ENCODE measurements at regions not wholly inside any gene's neighbourhood (a gene's known extent, or its start where the extent isn't known, plus 50 kb on each side); places are given as distances from the start of the nearest gene placed in this dataset.

GRCh38 chr2:15802657-15803542, 137.4 kb upstream of the MYCN start:
- WGBS, 2 donors (ENCODE audit: low coverage in 1 of 2), result 34 to 50% methylated on average over 8 to 10 of the region's 10 CpGs
- H3K36me3 ChIP-seq, result no peaks in the 10 kb centered on the region
- TF ChIP-seq EP300 (IDR thresholded peaks at IDR 0.05) (no peak), POLR2AphosphoS5 (IDR thresholded peaks at IDR 0.05) (no peak), POLR2A (IDR thresholded peaks at IDR 0.05) (no peak)
- TF ChIP-seq, protein P1, sequence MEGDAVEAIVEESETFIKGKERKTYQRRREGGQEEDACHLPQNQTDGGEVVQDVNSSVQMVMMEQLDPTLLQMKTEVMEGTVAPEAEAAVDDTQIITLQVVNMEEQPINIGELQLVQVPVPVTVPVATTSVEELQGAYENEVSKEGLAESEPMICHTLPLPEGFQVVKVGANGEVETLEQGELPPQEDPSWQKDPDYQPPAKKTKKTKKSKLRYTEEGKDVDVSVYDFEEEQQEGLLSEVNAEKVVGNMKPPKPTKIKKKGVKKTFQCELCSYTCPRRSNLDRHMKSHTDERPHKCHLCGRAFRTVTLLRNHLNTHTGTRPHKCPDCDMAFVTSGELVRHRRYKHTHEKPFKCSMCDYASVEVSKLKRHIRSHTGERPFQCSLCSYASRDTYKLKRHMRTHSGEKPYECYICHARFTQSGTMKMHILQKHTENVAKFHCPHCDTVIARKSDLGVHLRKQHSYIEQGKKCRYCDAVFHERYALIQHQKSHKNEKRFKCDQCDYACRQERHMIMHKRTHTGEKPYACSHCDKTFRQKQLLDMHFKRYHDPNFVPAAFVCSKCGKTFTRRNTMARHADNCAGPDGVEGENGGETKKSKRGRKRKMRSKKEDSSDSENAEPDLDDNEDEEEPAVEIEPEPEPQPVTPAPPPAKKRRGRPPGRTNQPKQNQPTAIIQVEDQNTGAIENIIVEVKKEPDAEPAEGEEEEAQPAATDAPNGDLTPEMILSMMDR (IDR thresholded peaks at IDR 0.05), result no peak
- H3K4me3 ChIP-seq, result no peak overlapping the region
- no peak overlapping the region for H3K27ac ChIP-seq
- H3K27me3 ChIP-seq, result peaks cover 2% of the 10 kb centered on the region
- no peak for ATAC-seq
- no peaks in the 10 kb centered on the region for H3K4me1 ChIP-seq
- H3K9me3 ChIP-seq, result no peaks in the 10 kb centered on the region

GRCh38 chr2:15803543-15804245, 136.7 kb upstream of the MYCN start:
- no peaks in the 10 kb centered on the region for H3K36me3 ChIP-seq
- no peaks in the 10 kb centered on the region for H3K4me1 ChIP-seq
- H3K9me3 ChIP-seq, result no peaks in the 10 kb centered on the region
- 92 to 94% methylated on average over 6 of the region's 12 CpGs for WGBS, 2 donors (ENCODE audit: low coverage in 1 of 2)
- no peak for TF ChIP-seq POLR2AphosphoS5 (IDR thresholded peaks at IDR 0.05)
- TF ChIP-seq POLR2A (IDR thresholded peaks at IDR 0.05), result no peak
- TF ChIP-seq, protein P1 (IDR thresholded peaks at IDR 0.05), result no peak
- no peak overlapping the region for H3K4me3 ChIP-seq
- H3K27me3 ChIP-seq, result no peaks in the 10 kb centered on the region
- ATAC-seq, result no peak
- H3K27ac ChIP-seq, result no peak overlapping the region

DNA sequence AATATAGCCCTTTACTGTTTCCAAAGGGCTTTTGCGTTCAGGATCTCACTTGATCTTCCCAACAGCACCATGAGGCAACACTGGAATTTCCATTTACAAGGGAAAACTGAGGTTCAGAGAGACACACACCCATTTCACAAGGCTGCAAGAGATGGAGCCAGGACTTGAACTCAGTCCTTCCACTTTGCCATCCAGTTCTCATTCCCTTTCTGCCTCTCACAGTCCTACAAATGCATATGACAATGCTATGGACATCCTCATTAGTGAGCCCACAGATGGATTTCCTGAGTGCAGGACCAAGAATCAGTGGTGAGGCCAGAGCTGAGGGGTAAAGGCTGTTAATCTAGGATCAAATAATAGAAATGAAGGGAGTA, 136.1 kb upstream of the MYCN start:
- H3K36me3 ChIP-seq, result no peaks in the 10 kb centered on the region
- no peak overlapping the region for H3K27ac ChIP-seq
- TF ChIP-seq POLR2AphosphoS5 (IDR thresholded peaks at IDR 0.05), result no peak
- TF ChIP-seq, protein P1 (IDR thresholded peaks at IDR 0.05), result no peak
- no peak for TF ChIP-seq POLR2A (IDR thresholded peaks at IDR 0.05)
- TF ChIP-seq EP300 (IDR thresholded peaks at IDR 0.05), result no peak
- no peak for ATAC-seq
- WGBS, 2 donors (ENCODE audit: low coverage in 1 of 2), result 88 to 100% methylated on average over 1 of the region's 1 CpG
- no peaks in the 10 kb centered on the region for H3K27me3 ChIP-seq
- no peaks in the 10 kb centered on the region for H3K9me3 ChIP-seq
- no peak overlapping the region for H3K4me3 ChIP-seq
- no peaks in the 10 kb centered on the region for H3K4me1 ChIP-seq

GRCh38 chr2:15804691-15805090, 135.7 kb upstream of the MYCN start:
- no peak for TF ChIP-seq EP300 (IDR thresholded peaks at IDR 0.05)
- no peak for TF ChIP-seq POLR2A (IDR thresholded peaks at IDR 0.05)
- TF ChIP-seq POLR2AphosphoS5 (IDR thresholded peaks at IDR 0.05), result no peak
- TF ChIP-seq, protein P1 (IDR thresholded peaks at IDR 0.05), result no peak
- no peaks in the 10 kb centered on the region for H3K9me3 ChIP-seq

More at GRCh38 chr2:15804691-15805090, 135.7 kb upstream of the MYCN start:
- Histone ChIP-seq H3K36me3 (no peaks in the 10 kb centered on the region), H3K27me3 (no peaks in the 10 kb centered on the region), H3K27ac (no peak overlapping the region), H3K4me3 (no peak overlapping the region), H3K4me1 (no peaks in the 10 kb centered on the region)
- 100% methylated on average over 2 of the region's 2 CpGs; no CpG with 5 or more reads in 1 of the 2 donors for WGBS, 2 donors (ENCODE audit: low coverage in 1 of 2)
- ATAC-seq, result no peak
